Smooth muscle cell (in vitro differentiated cells): ENCODE measurements at regions not wholly inside any gene's neighbourhood (a gene's known extent, or its start where the extent isn't known, plus 50 kb on each side); places are given as distances from the start of the nearest gene placed in this dataset.
A peak's percentile ranks its signal among the peaks of the same experiment; 100 is the strongest.
"Not testable (repeated sequence)": the region's sequence is repeated elsewhere in the genome, so short reads cannot be mapped to it uniquely, and the experiment has no call there.

Source experiments
- DNase-seq: peaks from one replicate; lab custom pipeline; 2025; ENCODE audit not compliant: unreplicated experiment; lab: John Stamatoyannopoulos, UW
- H2AFZ ChIP-seq: fragments of 200-600 bp; sonication (generic); 2 replicates; pipeline ENCODE4 v1.6.0; 2016; ENCODE audit warnings: antibody characterized with exemption, low read depth, mild to moderate bottlenecking
- H3F3A ChIP-seq: fragments of 200-600 bp; sonication (generic); 2 replicates; pipeline ENCODE4 v1.6.0; 2017; ENCODE audit warnings: antibody characterized with exemption, low read depth
- H3K27ac ChIP-seq: fragments of 200-600 bp; sonication (generic); 2 replicates; pipeline ENCODE4 v1.5.1; 2016; ENCODE audit warnings: low read depth, mild to moderate bottlenecking
- H3K27me3 ChIP-seq: fragments of 200-600 bp; sonication (generic); 2 replicates; pipeline ENCODE4 v1.6.1; 2016; ENCODE audit warnings: low read depth, mild to moderate bottlenecking
- H3K36me3 ChIP-seq: fragments of 200-600 bp; sonication (generic); 2 replicates; pipeline ENCODE4 v1.5.1; 2016; ENCODE audit warnings: low read depth
- H3K4me1 ChIP-seq: fragments of 200-600 bp; sonication (generic); 2 replicates; pipeline ENCODE4 v1.5.1; 2016; ENCODE audit warnings: low read depth
- H3K4me2 ChIP-seq: fragments of 200-600 bp; sonication (generic); 2 replicates; pipeline ENCODE4 v1.6.0; 2016; ENCODE audit warnings: mild to moderate bottlenecking
- H3K4me3 ChIP-seq: fragments of 200-600 bp; sonication (generic); 2 replicates; pipeline ENCODE4 v1.5.1; 2016; ENCODE audit warnings: mild to moderate bottlenecking
- H3K79me2 ChIP-seq: fragments of 200-600 bp; sonication (generic); 2 replicates; pipeline ENCODE4 v1.6.0; 2016; ENCODE audit warnings: low read depth, mild to moderate bottlenecking
- H3K9ac ChIP-seq: fragments of 200-600 bp; sonication (generic); 2 replicates; pipeline ENCODE4 v1.6.0; 2016; ENCODE audit warnings: low read depth
- H3K9me3 ChIP-seq: fragments of 200-600 bp; sonication (generic); replicated peaks from 2 replicates; pipeline ENCODE4 v1.5.1; 2016; ENCODE audit warnings: low read depth
- H4K20me1 ChIP-seq: fragments of 200-600 bp; sonication (generic); 2 replicates; pipeline ENCODE4 v1.6.0; 2016; ENCODE audit warnings: low read depth
- WGBS: methylation state at CpG from one replicate; pipeline ENCODE4 v1.1.7; 2016; ENCODE audit warnings: low lambda C conversion rate; 5-methylcytosine and 5-hydroxymethylcytosine counted together
- TF ChIP-seq, protein P1 (sequence below): fragments of 200-600 bp; sonication (generic); IDR thresholded peaks from 2 replicates; pipeline ENCODE4 v1.5.1; 2017; ENCODE audit warnings: borderline replicate concordance, mild to moderate bottlenecking, antibody characterized with exemption; ENCODE audit not compliant: insufficient read depth, poor library complexity, severe bottlenecking

DNA sequence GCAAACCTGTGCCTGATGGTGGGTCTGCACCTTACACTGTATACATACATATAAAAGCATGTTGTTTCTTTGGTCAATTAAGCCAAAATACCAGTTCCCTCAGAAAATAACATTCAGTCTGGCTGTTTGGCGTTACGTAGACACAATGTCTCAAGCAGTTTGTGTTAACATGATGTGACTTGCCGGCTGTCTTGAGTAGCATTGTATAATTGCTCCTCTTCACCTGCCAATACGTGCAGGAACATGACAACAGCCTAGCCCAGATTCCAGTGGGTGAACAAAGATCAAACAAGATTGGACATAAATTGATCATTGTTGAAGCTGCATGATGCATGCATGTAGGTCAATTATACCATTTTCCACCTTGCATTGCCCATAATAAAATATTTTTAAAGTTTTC lies 102.3 kb downstream of the F11 start:
- 84% methylated on average over 4 of the region's 4 CpGs for WGBS
- TF ChIP-seq, protein P1, sequence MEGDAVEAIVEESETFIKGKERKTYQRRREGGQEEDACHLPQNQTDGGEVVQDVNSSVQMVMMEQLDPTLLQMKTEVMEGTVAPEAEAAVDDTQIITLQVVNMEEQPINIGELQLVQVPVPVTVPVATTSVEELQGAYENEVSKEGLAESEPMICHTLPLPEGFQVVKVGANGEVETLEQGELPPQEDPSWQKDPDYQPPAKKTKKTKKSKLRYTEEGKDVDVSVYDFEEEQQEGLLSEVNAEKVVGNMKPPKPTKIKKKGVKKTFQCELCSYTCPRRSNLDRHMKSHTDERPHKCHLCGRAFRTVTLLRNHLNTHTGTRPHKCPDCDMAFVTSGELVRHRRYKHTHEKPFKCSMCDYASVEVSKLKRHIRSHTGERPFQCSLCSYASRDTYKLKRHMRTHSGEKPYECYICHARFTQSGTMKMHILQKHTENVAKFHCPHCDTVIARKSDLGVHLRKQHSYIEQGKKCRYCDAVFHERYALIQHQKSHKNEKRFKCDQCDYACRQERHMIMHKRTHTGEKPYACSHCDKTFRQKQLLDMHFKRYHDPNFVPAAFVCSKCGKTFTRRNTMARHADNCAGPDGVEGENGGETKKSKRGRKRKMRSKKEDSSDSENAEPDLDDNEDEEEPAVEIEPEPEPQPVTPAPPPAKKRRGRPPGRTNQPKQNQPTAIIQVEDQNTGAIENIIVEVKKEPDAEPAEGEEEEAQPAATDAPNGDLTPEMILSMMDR: no peak
- Histone ChIP-seq H3K4me2 (no peak overlapping the region), H3K9ac (no peak overlapping the region), H3K4me3 (no peak overlapping the region), H3K27ac (peak overlapping the region; percentile 6), H2AFZ (no peak overlapping the region), H3F3A (no peaks in the 10 kb centered on the region), H3K9me3 (peaks cover 3% of the 10 kb centered on the region), H4K20me1 (no peaks in the 10 kb centered on the region), H3K79me2 (no peaks in the 10 kb centered on the region), H3K36me3 (no peaks in the 10 kb centered on the region), H3K27me3 (no peaks in the 10 kb centered on the region), H3K4me1 (no peaks in the 10 kb centered on the region)
- DNase-seq: no peak

DNA sequence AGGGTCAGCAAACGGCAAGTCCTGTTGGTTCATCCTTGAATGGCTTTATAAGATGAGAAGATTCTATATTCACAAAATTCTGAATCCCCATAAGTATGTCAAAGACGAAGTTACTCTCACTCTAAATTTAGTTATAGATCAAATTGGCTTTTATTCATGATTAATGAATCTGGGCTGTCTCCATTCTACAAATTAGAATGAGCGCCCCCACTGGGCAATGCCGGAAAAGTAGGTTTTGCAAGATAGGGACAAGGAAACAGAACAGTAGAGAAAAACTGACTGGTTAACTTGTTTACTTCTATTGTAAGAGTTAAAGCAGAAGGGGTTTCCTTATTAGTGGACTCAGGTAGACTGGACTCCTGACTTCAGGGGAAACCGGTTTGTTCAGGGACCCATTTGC lies 100.3 kb downstream of the F11 start:
- Histone ChIP-seq H3K27ac (no peak overlapping the region), H2AFZ (no peak overlapping the region), H3F3A (no peaks in the 10 kb centered on the region), H3K4me1 (no peaks in the 10 kb centered on the region), H3K4me2 (no peak overlapping the region), H4K20me1 (no peaks in the 10 kb centered on the region), H3K27me3 (no peaks in the 10 kb centered on the region), H3K9me3 (peaks cover 3% of the 10 kb centered on the region), H3K4me3 (no peak overlapping the region), H3K9ac (no peak overlapping the region), H3K36me3 (no peaks in the 10 kb centered on the region), H3K79me2 (no peaks in the 10 kb centered on the region)
- DNase-seq: no peak
- 94% methylated on average over 5 of the region's 5 CpGs for WGBS
- TF ChIP-seq, protein P1: no peak

DNA sequence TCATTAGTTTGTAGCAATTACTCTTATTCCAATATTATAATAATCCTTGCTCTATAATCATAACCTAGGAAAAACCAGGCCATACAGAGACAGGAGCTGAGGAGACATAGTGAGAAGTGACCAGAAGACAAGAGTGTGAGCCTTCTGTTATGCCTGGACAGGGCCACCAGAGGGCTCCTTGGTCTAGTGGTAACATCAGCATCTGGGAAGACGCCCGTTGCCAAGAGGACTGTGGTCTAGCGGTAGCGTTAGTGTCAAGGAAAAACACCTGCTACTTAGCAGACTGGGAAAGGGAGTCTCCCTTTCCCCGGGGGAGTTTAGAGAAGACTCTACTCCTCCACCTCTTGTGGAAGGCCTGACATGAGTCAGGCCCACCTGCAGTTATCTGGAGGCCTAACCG lies 97.0 kb downstream of the F11 start:
- not testable (repeated sequence) for H3K36me3 ChIP-seq, H3F3A ChIP-seq, H3K4me1 ChIP-seq, H3K79me2 ChIP-seq, H3K4me3 ChIP-seq, H3K4me2 ChIP-seq, H3K9ac ChIP-seq, H4K20me1 ChIP-seq, DNase-seq, H3K27me3 ChIP-seq, H3K27ac ChIP-seq, H2AFZ ChIP-seq, H3K9me3 ChIP-seq
- 85% methylated on average over 6 of the region's 6 CpGs for WGBS

DNA sequence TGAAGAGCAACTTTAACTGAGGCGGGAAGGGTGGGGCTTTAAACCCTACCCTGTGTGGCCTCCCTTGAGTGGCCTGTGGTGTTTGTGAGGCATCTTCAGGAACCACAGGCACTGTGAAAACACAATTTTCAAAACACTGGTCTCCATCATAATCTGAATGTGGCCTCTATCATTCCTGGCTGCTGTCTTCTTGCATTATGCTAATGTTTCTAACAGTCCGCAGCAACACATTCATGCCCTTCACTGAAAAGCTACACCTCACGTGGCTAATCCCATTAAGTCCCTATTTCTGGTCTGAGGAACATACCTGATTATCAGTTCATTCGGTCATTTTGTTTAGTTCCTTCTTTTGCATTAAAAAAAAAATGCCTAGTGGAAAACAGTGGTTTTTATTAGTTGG lies 94.6 kb downstream of the F11 start:
- H3K9me3 ChIP-seq: peaks cover 3% of the 10 kb centered on the region
- no peak overlapping the region for H3K4me2 ChIP-seq
- H4K20me1 ChIP-seq: no peaks in the 10 kb centered on the region
- no peak overlapping the region for H2AFZ ChIP-seq
- no peak overlapping the region for H3K27ac ChIP-seq
- WGBS: 85% methylated on average over 4 of the region's 4 CpGs
- no peak overlapping the region for H3K4me3 ChIP-seq
- no peaks in the 10 kb centered on the region for H3F3A ChIP-seq
- no peaks in the 10 kb centered on the region for H3K27me3 ChIP-seq
- TF ChIP-seq, protein P1: no peak
- H3K36me3 ChIP-seq: no peaks in the 10 kb centered on the region
- DNase-seq: no peak
- no peaks in the 10 kb centered on the region for H3K4me1 ChIP-seq
- H3K9ac ChIP-seq: no peak overlapping the region
- no peaks in the 10 kb centered on the region for H3K79me2 ChIP-seq
